SK-N-SH treated with all-trans-retinoic acid at 6 μM for 48 hours (cell line): ENCODE measurements at regions not wholly inside any gene's neighbourhood (a gene's known extent, or its start where the extent isn't known, plus 50 kb on each side); places are given as distances from the start of the nearest gene placed in this dataset.

Experiments used
- ATAC-seq: fragments of 200-7000 bp; cut with Tn5 transposase; 3 replicates; pipeline ENCODE4 v1.9.1; 2020; ENCODE audit warnings: mild to moderate bottlenecking, moderate library complexity
- ARNTL ChIP-seq: fragments of 450-650 bp; formaldehyde crosslinking; IDR thresholded peaks from 2 replicates; pipeline ENCODE4 v1.5.0; 2020; ENCODE audit warnings: low read depth, mild to moderate bottlenecking, moderate library complexity, borderline replicate concordance
- BACH2 ChIP-seq: fragments of 250-450 bp; sonication (Bioruptor Pico); IDR thresholded peaks from 2 replicates; pipeline ENCODE4 v1.9.0; 2021; ENCODE audit warnings: mild to moderate bottlenecking, borderline replicate concordance
- CSDC2 ChIP-seq: fragments of 250-450 bp; sonication (Bioruptor Pico); IDR thresholded peaks from 2 replicates; pipeline ENCODE4 v1.5.0; 2020; ENCODE audit warnings: mild to moderate bottlenecking, moderate library complexity
- ESRRG ChIP-seq: fragments of 250-450 bp; sonication (Bioruptor Pico); IDR thresholded peaks from 2 replicates; pipeline ENCODE4 v1.6.1; 2021; ENCODE audit warnings: mild to moderate bottlenecking
- GLIS3 ChIP-seq: fragments of 250-450 bp; sonication (Bioruptor Pico); IDR thresholded peaks from 2 replicates; pipeline ENCODE4 v1.5.0; 2020; ENCODE audit warnings: mild to moderate bottlenecking, moderate library complexity
- OSR1 ChIP-seq: fragments of 250-450 bp; sonication (Bioruptor Pico); IDR thresholded peaks from 2 replicates; pipeline ENCODE4 v1.8.0; 2022; ENCODE audit warnings: moderate library complexity, mild to moderate bottlenecking, inconsistent platforms
- POU6F1 ChIP-seq: fragments of 250-450 bp; sonication (Bioruptor Pico); IDR thresholded peaks from 2 replicates; pipeline ENCODE4 v1.8.0; 2021; ENCODE audit warnings: low read depth, mild to moderate bottlenecking, moderate library complexity, borderline replicate concordance
- TCF4 ChIP-seq: fragments of 250-450 bp; sonication (Bioruptor Pico); IDR thresholded peaks from 2 replicates; pipeline ENCODE4 v1.8.0; 2021; ENCODE audit warnings: mild to moderate bottlenecking, moderate library complexity, borderline replicate concordance
- ZC3H10 ChIP-seq: fragments of 250-450 bp; sonication (Bioruptor Pico); IDR thresholded peaks from 2 replicates; pipeline ENCODE4 v1.5.1; 2021; ENCODE audit warnings: mild to moderate bottlenecking, moderate library complexity
- ZFP3 ChIP-seq: fragments of 250-450 bp; sonication (Bioruptor Pico); IDR thresholded peaks from 2 replicates; pipeline ENCODE4 v1.5.0; 2020; ENCODE audit warnings: mild to moderate bottlenecking, moderate library complexity
- ZFP30 ChIP-seq: fragments of 450-650 bp; formaldehyde crosslinking; IDR thresholded peaks from 2 replicates; pipeline ENCODE4 v1.5.0; 2022; ENCODE audit warnings: mild to moderate bottlenecking, moderate library complexity
- ZNF565 ChIP-seq: fragments of 450-650 bp; formaldehyde crosslinking; conservative IDR thresholded peaks from 2 replicates; pipeline ENCODE4 v1.5.0; 2020; ENCODE audit warnings: low read depth, mild to moderate bottlenecking, moderate library complexity
- ZNF70 ChIP-seq: fragments of 450-650 bp; formaldehyde crosslinking; IDR thresholded peaks from 2 replicates; pipeline ENCODE4 v1.5.0; 2020; ENCODE audit warnings: mild to moderate bottlenecking, moderate library complexity
- ZNF8 ChIP-seq: fragments of 450-650 bp; formaldehyde crosslinking; IDR thresholded peaks from 2 replicates; pipeline ENCODE4 v1.5.0; 2020; ENCODE audit warnings: mild to moderate bottlenecking, moderate library complexity
- TF ChIP-seq, protein P1 (sequence below): fragments of 250-450 bp; sonication (Bioruptor Pico); IDR thresholded peaks from 2 replicates; pipeline ENCODE4 v1.5.1; 2021; ENCODE audit warnings: mild to moderate bottlenecking, moderate library complexity
- TF ChIP-seq, protein P2 (sequence below): fragments of 250-450 bp; sonication (Bioruptor Pico); IDR thresholded peaks from 2 replicates; pipeline ENCODE4 v1.8.0; 2020; ENCODE audit warnings: mild to moderate bottlenecking, moderate library complexity, borderline replicate concordance

DNA sequence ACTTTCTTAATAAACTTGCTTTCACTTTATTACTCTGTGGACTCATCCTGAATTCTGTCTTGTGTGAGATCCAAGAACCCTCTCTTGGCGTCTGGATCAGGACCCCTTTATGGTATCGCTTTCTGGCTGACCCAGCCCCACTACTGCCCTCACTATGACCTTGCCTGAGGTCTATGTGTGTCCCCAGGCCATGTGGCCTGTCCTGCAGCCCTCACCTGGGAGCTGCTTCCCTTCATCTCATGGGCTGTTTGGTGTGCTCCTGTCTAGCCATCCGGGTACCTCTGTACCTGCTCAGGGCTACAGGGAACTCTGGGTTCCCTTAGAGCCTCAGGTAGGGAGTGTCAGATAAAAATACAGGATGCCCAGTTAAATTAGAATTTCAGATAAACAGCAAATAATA is 94.5 kb downstream of the SCP2D1 start:
- TF ChIP-seq ZNF70 (CRISPR knock-in tag): no peak
- TF ChIP-seq CSDC2 (CRISPR knock-in tag): no peak
- TF ChIP-seq, protein P1, sequence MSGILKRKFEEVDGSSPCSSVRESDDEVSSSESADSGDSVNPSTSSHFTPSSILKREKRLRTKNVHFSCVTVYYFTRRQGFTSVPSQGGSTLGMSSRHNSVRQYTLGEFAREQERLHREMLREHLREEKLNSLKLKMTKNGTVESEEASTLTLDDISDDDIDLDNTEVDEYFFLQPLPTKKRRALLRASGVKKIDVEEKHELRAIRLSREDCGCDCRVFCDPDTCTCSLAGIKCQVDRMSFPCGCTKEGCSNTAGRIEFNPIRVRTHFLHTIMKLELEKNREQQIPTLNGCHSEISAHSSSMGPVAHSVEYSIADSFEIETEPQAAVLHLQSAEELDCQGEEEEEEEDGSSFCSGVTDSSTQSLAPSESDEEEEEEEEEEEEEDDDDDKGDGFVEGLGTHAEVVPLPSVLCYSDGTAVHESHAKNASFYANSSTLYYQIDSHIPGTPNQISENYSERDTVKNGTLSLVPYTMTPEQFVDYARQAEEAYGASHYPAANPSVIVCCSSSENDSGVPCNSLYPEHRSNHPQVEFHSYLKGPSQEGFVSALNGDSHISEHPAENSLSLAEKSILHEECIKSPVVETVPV (CRISPR knock-in tag): no peak
- no peak for TF ChIP-seq ZNF565 (CRISPR knock-in tag)
- no peak for TF ChIP-seq ZNF8 (CRISPR knock-in tag)
- no peak for TF ChIP-seq GLIS3
- no peak for TF ChIP-seq BACH2 (CRISPR knock-in tag)
- no peak for ATAC-seq

GRCh38 chr20:18909254-18909653 is 95.7 kb downstream of the SCP2D1 start:
- ATAC-seq: no peak
- no peak for TF ChIP-seq ARNTL
- TF ChIP-seq, protein P1 (CRISPR knock-in tag): no peak
- no peak for TF ChIP-seq POU6F1 (CRISPR knock-in tag)
- no peak for TF ChIP-seq BACH2 (CRISPR knock-in tag)

- TF ChIP-seq POU6F1 (CRISPR knock-in tag): no peak
- no peak for TF ChIP-seq ZNF8 (CRISPR knock-in tag)
- TF ChIP-seq, all 23 proteins: peak for 0
- no peak for ATAC-seq
Observed at GRCh38 chr20:18913701-18914100, 100.1 kb downstream of the SCP2D1 start.

DNA sequence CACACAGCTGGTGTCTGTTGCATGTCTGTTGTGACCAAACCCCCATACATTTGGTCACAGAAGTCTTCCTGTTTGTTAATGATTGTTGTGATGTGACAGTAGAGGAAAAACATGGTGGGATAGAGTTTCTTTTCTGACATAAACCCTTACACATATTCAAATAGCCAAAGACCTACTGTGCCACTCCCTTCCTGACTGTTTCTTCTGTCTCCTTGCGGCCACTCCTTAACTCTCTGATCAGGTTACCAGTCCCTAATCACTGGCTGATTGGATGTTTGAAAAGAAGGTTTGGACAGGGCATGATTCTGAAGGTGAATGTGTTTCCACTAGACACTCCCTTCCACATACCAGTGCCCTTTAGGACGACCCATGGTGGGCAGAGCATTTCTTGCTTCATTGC is 101.2 kb downstream of the SCP2D1 start:
- ATAC-seq: no peak
- TF ChIP-seq, protein P1 (CRISPR knock-in tag): no peak
- TF ChIP-seq ESRRG: no peak
- TF ChIP-seq ZFP3 (CRISPR knock-in tag): no peak
- no peak for TF ChIP-seq ZC3H10 (CRISPR knock-in tag)
- TF ChIP-seq, protein P2, sequence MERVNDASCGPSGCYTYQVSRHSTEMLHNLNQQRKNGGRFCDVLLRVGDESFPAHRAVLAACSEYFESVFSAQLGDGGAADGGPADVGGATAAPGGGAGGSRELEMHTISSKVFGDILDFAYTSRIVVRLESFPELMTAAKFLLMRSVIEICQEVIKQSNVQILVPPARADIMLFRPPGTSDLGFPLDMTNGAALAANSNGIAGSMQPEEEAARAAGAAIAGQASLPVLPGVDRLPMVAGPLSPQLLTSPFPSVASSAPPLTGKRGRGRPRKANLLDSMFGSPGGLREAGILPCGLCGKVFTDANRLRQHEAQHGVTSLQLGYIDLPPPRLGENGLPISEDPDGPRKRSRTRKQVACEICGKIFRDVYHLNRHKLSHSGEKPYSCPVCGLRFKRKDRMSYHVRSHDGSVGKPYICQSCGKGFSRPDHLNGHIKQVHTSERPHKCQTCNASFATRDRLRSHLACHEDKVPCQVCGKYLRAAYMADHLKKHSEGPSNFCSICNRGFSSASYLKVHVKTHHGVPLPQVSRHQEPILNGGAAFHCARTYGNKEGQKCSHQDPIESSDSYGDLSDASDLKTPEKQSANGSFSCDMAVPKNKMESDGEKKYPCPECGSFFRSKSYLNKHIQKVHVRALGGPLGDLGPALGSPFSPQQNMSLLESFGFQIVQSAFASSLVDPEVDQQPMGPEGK: no peak
- no peak for TF ChIP-seq OSR1
- no peak for TF ChIP-seq TCF4 (CRISPR knock-in tag)
- no peak for TF ChIP-seq BACH2 (CRISPR knock-in tag)
- no peak for TF ChIP-seq ZNF8 (CRISPR knock-in tag)
- TF ChIP-seq ZFP30: no peak
- no peak for TF ChIP-seq CSDC2 (CRISPR knock-in tag)
